OCI-LY7 (cell line): ENCODE measurements at regions not wholly inside any gene's neighbourhood (a gene's known extent, or its start where the extent isn't known, plus 50 kb on each side); places are given as distances from the start of the nearest gene placed in this dataset.

Experiments
- BruUV-seq: library from RNA; stranded (reverse); fragments of 400-500 nt; replicated peaks from 2 replicates; lab custom pipeline; 2021; lab: Mats Ljungman, UMichigan
- CTCF ChIA-PET: fragments of 300-600 bp; sonication (Branson Sonifier 250); formaldehyde crosslinking; loops from one replicate; lab custom pipeline; 2022; ENCODE audit warnings: antibody characterized with exemption; ENCODE audit not compliant: unreplicated experiment; lab: Charles Lee
- POLR2A ChIA-PET: fragments of 300-600 bp; sonication (Branson Sonifier 250); formaldehyde crosslinking; loops from one replicate; lab custom pipeline; 2022; ENCODE audit warnings: antibody characterized with exemption; lab: Charles Lee
- DNase-seq: peaks from one replicate; pipeline ENCODE4 v3.0.0-alpha.2; 2015; ENCODE audit warnings: low spot score
- H2AFZ ChIP-seq: fragments of 200-600 bp; sonication (generic), shearing (Covaris generic); 2 replicates; pipeline ENCODE4 v1.6.1; 2014; ENCODE audit warnings: mild to moderate bottlenecking, antibody characterized with exemption, low read length, moderate library complexity
- H3K27ac ChIP-seq: fragments of 200-600 bp; sonication (generic); 2 replicates; pipeline ENCODE4 v1.5.1; 2014; ENCODE audit warnings: mixed run types, low read depth, mild to moderate bottlenecking, moderate library complexity, low read length, inconsistent platforms; ENCODE audit not compliant: poor library complexity, severe bottlenecking
- H3K36me3 ChIP-seq: fragments of 200-600 bp; sonication (generic); 2 replicates; pipeline ENCODE4 v1.6.1; 2014; ENCODE audit warnings: mild to moderate bottlenecking, antibody characterized with exemption, low read length, moderate library complexity, mixed read lengths; ENCODE audit not compliant: insufficient read depth
- H3K4me1 ChIP-seq: fragments of 200-600 bp; sonication (generic); 2 replicates; pipeline ENCODE4 v1.5.1; 2014; ENCODE audit warnings: mild to moderate bottlenecking, low read length; ENCODE audit not compliant: insufficient read depth, poor library complexity, severe bottlenecking
- H3K4me2 ChIP-seq: fragments of 200-600 bp; sonication (generic); 2 replicates; pipeline ENCODE4 v1.6.1; 2014; ENCODE audit warnings: mild to moderate bottlenecking, low read length
- H3K4me3 ChIP-seq: fragments of 200-600 bp; sonication (generic); 2 replicates; pipeline ENCODE4 v1.5.1; 2014; ENCODE audit warnings: mild to moderate bottlenecking, low read depth, low read length; ENCODE audit not compliant: poor library complexity, severe bottlenecking
- H3K79me2 ChIP-seq: fragments of 200-600 bp; sonication (generic); 2 replicates; pipeline ENCODE4 v1.6.1; 2016; ENCODE audit warnings: low read depth, mild to moderate bottlenecking, low read length, moderate library complexity, mixed read lengths; ENCODE audit not compliant: insufficient read depth
- H3K9me2 ChIP-seq: fragments of 200-600 bp; sonication (generic); 2 replicates; pipeline ENCODE4 v1.6.1; 2016; ENCODE audit warnings: mild to moderate bottlenecking, low read length, mixed read lengths; ENCODE audit not compliant: insufficient read depth
- H3K9me3 ChIP-seq: fragments of 200-600 bp; sonication (generic); 2 replicates; pipeline ENCODE4 v1.6.1; 2014; ENCODE audit warnings: mild to moderate bottlenecking, mixed run types, low read length, mixed read lengths
- H4K20me1 ChIP-seq: fragments of 200-600 bp; sonication (generic); 2 replicates; pipeline ENCODE4 v1.6.1; 2014; ENCODE audit warnings: mild to moderate bottlenecking, antibody characterized with exemption, low read length, moderate library complexity, mixed read lengths; ENCODE audit not compliant: insufficient read depth
- EZH2phosphoT487 ChIP-seq: fragments of 200-600 bp; sonication (generic); IDR thresholded peaks from 2 replicates; pipeline ENCODE4 v1.6.1; 2018; ENCODE audit warnings: low read depth, borderline replicate concordance, mild to moderate bottlenecking, mixed run types, antibody characterized with exemption, low read length, moderate library complexity, mixed read lengths
- intact Hi-C: fragments of 100-400 bp; cut with micrococcal nuclease; formaldehyde crosslinking; loops from one replicate; pipeline ENCODE4 v1.10.0; 2022; ENCODE audit not compliant: unreplicated experiment
- TF ChIP-seq, protein P1 (sequence below): fragments of 200-600 bp; sonication (generic); conservative IDR thresholded peaks from 2 replicates; pipeline ENCODE4 v1.5.1; 2014; ENCODE audit warnings: mild to moderate bottlenecking, antibody characterized with exemption, low read length, moderate library complexity, mixed read lengths

DNA sequence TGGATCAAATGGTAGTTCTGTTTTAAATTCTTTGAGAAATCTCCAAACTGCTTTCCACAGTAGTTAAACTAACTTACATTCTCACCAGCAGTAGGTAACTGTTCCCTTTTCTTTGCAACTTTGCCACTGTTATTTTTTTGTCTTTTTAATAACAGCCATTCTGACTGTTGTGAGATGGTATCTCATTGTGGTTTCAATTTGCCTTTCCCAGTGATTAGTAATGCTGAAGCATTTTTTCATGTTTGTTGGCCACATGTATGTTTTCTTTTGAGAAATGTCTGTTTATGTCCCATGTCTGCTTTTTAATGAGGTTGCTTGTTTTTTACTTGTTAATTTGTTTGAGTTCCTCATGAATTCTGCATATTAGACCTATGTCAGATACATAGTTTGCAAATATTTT is 198.8 kb downstream of the RAB28 start:
- Histone ChIP-seq H2AFZ (no peak overlapping the region), H3K4me2 (no peak overlapping the region), H3K9me3 (no peaks in the 10 kb centered on the region), H3K4me1 (no peaks in the 10 kb centered on the region), H3K9me2 (no peaks in the 10 kb centered on the region), H3K36me3 (no peaks in the 10 kb centered on the region), H3K4me3 (no peak overlapping the region), H4K20me1 (no peaks in the 10 kb centered on the region), H3K27ac (no peak overlapping the region), H3K79me2 (no peaks in the 10 kb centered on the region)
- BruUV-seq = no TSS peak
- no peak for DNase-seq
- TF ChIP-seq, protein P1, sequence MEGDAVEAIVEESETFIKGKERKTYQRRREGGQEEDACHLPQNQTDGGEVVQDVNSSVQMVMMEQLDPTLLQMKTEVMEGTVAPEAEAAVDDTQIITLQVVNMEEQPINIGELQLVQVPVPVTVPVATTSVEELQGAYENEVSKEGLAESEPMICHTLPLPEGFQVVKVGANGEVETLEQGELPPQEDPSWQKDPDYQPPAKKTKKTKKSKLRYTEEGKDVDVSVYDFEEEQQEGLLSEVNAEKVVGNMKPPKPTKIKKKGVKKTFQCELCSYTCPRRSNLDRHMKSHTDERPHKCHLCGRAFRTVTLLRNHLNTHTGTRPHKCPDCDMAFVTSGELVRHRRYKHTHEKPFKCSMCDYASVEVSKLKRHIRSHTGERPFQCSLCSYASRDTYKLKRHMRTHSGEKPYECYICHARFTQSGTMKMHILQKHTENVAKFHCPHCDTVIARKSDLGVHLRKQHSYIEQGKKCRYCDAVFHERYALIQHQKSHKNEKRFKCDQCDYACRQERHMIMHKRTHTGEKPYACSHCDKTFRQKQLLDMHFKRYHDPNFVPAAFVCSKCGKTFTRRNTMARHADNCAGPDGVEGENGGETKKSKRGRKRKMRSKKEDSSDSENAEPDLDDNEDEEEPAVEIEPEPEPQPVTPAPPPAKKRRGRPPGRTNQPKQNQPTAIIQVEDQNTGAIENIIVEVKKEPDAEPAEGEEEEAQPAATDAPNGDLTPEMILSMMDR = no peak
- no peak for TF ChIP-seq EZH2phosphoT487
- intact Hi-C loops = no loop called here
- CTCF ChIA-PET = no interaction called here
- POLR2A ChIA-PET = no interaction called here

DNA sequence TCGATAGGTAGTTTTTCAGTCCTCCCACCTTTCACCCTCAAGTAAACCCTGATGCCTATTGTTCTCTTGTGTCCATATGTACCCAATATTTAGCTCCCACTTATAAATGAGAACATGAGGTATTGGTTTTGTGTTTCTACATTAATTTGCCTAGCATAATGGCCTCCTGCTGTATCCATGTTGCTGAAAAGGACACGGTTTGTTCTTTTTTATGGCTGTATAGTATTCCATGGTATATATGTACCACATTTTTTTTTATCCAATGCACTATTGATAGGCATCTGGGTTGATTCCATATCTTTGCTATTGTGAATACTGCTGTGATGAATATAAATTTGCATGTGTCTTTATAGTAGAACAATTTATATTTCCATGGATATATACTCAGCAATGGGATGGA is 199.2 kb downstream of the RAB28 start:
- no peak for DNase-seq
- Histone ChIP-seq H3K36me3 (no peaks in the 10 kb centered on the region), H3K4me1 (no peaks in the 10 kb centered on the region), H2AFZ (no peak overlapping the region), H3K27ac (no peak overlapping the region), H4K20me1 (no peaks in the 10 kb centered on the region), H3K9me2 (no peaks in the 10 kb centered on the region), H3K79me2 (no peaks in the 10 kb centered on the region), H3K4me3 (no peak overlapping the region), H3K9me3 (no peaks in the 10 kb centered on the region), H3K4me2 (no peak overlapping the region)
- intact Hi-C loops = no loop called here
- no TSS peak for BruUV-seq
- POLR2A ChIA-PET = no interaction called here
- TF ChIP-seq, protein P1 = no peak
- TF ChIP-seq EZH2phosphoT487 = no peak
- CTCF ChIA-PET = no interaction called here

DNA sequence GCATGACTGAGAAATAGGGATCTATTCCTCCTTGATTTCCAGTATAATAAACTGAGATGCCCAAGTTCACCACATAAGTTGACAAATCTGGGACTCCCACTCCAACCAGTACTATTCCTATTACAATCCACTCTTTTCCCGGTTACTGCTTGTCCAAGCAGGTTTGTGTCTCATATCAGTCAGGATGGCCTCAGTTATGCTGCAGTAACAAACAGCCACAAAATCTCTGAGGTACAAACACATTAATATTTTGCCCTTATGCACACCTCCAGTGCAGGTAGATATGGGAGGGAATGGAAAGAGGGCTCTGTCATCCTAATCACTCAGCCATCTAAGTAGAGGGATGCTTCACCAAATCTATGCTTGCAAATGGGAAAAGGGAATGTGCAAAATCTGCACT is 207.8 kb downstream of the RAB28 start:
- H3K79me2 ChIP-seq = no peaks in the 10 kb centered on the region
- ChIA-PET POLR2A (no interaction called here), CTCF (no interaction called here)
- no peak for DNase-seq
- H3K4me3 ChIP-seq = no peak overlapping the region
- H3K27ac ChIP-seq = no peak overlapping the region
- no peaks in the 10 kb centered on the region for H3K9me2 ChIP-seq
- no peaks in the 10 kb centered on the region for H3K4me1 ChIP-seq
- no peak overlapping the region for H3K4me2 ChIP-seq
- H3K9me3 ChIP-seq = 0 out of 2 replicates have a peak, but pooled peaks cover 5% of the 10 kb centered on the region
- no TSS peak for BruUV-seq
- TF ChIP-seq, protein P1 = no peak
- no peak for TF ChIP-seq EZH2phosphoT487
- intact Hi-C loops = no loop called here
- no peaks in the 10 kb centered on the region for H4K20me1 ChIP-seq
- no peaks in the 10 kb centered on the region for H3K36me3 ChIP-seq
- no peak overlapping the region for H2AFZ ChIP-seq
